ENCODE measurements at regions not wholly inside any gene's neighbourhood (a gene's known extent, or its start where the extent isn't known, plus 50 kb on each side); places are given as distances from the start of the nearest gene placed in this dataset.

DNA sequence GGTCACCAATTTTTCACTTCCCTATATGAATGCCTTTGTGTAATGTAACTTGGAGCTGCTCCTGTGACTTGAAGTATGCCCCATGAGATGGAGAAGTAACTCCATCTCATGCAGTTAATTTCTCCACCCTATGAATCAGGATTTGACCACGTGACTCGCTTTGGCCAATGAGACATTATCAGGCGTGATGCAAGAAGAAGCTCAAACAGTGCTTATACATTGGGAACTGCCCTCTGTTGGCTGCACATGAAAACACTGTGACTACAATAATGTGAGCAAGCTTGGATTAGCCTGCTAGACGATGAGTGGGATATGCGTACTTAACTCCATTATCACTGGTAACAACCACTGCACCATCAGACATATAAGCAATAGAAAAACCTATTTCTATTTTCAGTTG, 684.4 kb downstream of the PLA2G4A start:
- in situ Hi-C loops (cut with HindIII; ENCODE audit: low sequenced_read_pairs), result no loop called here
- H3K4me3 ChIP-seq (ENCODE audit: low read depth, low read length), result no peak overlapping the region
- TF ChIP-seq, protein P1, sequence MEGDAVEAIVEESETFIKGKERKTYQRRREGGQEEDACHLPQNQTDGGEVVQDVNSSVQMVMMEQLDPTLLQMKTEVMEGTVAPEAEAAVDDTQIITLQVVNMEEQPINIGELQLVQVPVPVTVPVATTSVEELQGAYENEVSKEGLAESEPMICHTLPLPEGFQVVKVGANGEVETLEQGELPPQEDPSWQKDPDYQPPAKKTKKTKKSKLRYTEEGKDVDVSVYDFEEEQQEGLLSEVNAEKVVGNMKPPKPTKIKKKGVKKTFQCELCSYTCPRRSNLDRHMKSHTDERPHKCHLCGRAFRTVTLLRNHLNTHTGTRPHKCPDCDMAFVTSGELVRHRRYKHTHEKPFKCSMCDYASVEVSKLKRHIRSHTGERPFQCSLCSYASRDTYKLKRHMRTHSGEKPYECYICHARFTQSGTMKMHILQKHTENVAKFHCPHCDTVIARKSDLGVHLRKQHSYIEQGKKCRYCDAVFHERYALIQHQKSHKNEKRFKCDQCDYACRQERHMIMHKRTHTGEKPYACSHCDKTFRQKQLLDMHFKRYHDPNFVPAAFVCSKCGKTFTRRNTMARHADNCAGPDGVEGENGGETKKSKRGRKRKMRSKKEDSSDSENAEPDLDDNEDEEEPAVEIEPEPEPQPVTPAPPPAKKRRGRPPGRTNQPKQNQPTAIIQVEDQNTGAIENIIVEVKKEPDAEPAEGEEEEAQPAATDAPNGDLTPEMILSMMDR (IDR thresholded peaks at IDR 0.05; ENCODE audit: low read depth, low read length), result no peak
- DNase-seq (ENCODE audit: low read depth, low spot score), result no peak

DNA sequence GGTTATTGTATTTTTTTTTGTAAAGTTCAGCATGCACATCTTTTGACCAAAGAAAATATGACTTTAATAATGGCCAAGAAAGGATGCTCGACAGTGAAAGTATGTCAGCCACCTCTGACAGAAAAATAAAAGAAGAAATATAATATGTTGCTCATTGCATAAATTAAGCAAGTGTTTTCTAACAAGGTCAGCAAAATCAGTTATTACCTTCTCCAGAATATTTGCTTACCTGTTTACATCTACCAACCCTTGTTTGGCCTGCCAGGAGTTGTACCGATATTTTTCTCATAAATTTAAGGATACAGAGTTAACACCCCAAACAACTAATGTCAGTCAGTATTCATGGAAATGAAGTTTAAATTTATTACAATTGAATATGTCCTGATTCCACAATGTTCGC, 685.4 kb downstream of the PLA2G4A start:
- in situ Hi-C loops (cut with HindIII; ENCODE audit: low sequenced_read_pairs), result no loop called here
- TF ChIP-seq, protein P1 (IDR thresholded peaks at IDR 0.05; ENCODE audit: low read depth, low read length), result no peak
- no peak for DNase-seq (ENCODE audit: low read depth, low spot score)
- no peak overlapping the region for H3K4me3 ChIP-seq (ENCODE audit: low read depth, low read length)

DNA sequence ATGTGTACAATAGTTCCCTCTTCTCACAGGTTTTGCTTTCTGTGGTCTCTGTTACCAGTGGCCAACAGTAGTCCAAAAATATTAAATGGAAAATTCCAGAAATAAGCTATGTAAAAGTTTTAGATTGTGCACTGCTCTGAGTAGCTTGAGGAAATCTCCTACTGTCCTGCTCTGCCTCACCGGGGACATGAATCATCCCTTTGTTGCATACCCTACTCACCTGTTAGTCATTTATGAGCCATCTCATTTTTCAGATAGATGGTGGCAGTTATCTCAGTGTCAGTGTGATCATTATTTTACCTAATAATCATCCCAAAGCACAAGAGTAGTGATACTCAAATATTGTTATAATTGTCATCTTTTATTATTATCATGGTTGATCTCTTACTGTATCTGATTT, 688.1 kb downstream of the PLA2G4A start:
- TF ChIP-seq, protein P1 (IDR thresholded peaks at IDR 0.05; ENCODE audit: low read depth, low read length), result no peak
- H3K4me3 ChIP-seq (ENCODE audit: low read depth, low read length), result no peak overlapping the region
- in situ Hi-C loops (cut with HindIII; ENCODE audit: low sequenced_read_pairs), result no loop called here
- no peak for DNase-seq (ENCODE audit: low read depth, low spot score)

DNA sequence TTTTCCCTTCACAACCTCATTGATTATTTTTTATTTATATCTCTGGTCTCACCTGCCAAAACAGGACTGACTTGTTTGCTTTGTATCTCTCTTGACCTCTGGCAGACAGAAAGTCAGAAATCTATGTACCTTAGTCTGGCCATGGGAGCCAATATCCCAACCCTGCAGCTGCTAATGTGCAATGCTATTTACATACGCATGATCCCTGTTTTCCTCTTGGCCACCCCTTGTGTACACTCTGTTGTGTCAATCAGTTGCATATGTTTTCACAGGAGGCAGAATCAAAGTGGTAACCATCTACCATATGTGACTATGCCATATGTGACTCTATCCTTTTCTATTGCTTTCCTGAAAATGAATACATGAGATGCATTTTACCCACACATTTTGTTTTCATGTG, 688.8 kb downstream of the PLA2G4A start:
- in situ Hi-C loops (cut with HindIII; ENCODE audit: low sequenced_read_pairs), result no loop called here
- TF ChIP-seq, protein P1 (IDR thresholded peaks at IDR 0.05; ENCODE audit: low read depth, low read length), result no peak

DNA sequence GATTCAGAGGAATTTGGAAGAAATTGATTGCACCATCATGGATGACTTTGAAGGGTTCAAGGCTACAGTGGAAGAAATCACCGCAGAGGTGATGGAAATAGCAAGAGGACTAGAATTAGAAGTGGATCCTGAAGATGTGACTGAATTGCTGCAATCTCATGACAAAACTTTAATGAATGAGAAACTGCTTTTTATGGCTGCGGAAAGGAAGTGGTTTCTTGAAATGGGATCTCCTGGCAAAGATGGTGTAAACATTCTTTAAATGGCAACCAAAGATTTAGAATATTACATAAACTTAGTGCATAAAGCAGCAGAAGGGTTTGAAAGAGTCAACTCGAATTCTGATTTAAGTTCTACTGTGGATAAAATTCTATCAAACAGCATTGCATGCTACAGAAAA, 698.6 kb downstream of the PLA2G4A start:
- no peak for DNase-seq (ENCODE audit: low read depth, low spot score)
- TF ChIP-seq, protein P1 (IDR thresholded peaks at IDR 0.05; ENCODE audit: low read depth, low read length), result no peak
- in situ Hi-C loops (cut with HindIII; ENCODE audit: low sequenced_read_pairs), result no loop called here
- H3K4me3 ChIP-seq (ENCODE audit: low read depth, low read length), result no peak overlapping the region

More for the DNA sequence above, 688.8 kb downstream of the PLA2G4A start:
- H3K4me3 ChIP-seq (ENCODE audit: low read depth, low read length), result no peak overlapping the region
- no peak for DNase-seq (ENCODE audit: low read depth, low spot score)

DNA sequence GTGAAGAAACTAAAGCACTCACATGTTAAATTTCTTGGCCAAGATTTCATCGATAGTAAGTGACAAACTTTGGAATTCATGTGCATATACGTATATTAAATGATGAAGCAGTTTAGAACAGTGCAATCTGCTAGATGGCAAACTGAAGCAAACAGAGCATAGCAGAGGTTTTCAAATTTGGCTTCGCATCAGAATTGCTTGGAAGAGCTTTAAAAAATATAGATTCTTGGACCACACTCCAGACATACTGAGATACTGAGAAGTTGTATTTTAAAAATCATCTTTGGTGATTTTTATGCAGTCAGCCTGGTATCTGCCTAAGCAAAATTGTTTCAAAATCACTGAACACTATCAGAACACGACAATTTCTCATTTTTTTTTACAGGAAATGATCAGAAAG, 709.2 kb downstream of the PLA2G4A start:
- no peak overlapping the region for H3K4me3 ChIP-seq (ENCODE audit: low read depth, low read length)
- TF ChIP-seq, protein P1 (IDR thresholded peaks at IDR 0.05; ENCODE audit: low read depth, low read length), result no peak
- DNase-seq (ENCODE audit: low read depth, low spot score), result no peak
- in situ Hi-C loops (cut with HindIII; ENCODE audit: low sequenced_read_pairs), result no loop called here

DNA sequence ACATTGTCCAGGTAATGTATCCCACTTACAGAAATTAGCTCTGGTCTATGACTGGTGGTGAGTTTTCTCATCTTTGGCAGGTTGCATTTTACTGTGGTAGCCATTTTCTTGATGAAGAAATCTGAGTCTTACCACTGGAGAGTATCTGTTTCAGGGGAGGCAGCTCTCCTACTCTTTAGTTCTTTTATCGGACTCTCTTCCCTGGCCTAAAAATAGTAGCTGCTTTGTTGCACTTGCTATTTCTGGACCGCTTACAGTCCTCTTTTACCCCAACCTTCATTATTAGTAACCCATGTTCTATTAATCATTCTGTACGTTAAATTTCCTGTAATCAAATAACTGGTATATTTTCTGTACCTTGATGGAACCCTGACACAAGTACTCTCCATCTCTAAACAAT, 720.8 kb downstream of the PLA2G4A start:
- TF ChIP-seq, protein P1 (IDR thresholded peaks at IDR 0.05; ENCODE audit: low read depth, low read length), result no peak
- no peak for DNase-seq (ENCODE audit: low read depth, low spot score)
- in situ Hi-C loops (cut with HindIII; ENCODE audit: low sequenced_read_pairs), result no loop called here
- no peak overlapping the region for H3K4me3 ChIP-seq (ENCODE audit: low read depth, low read length)

Data from astrocyte of the spinal cord (primary cell).